ENCODE measurements at regions not wholly inside any gene's neighbourhood (a gene's known extent, or its start where the extent isn't known, plus 50 kb on each side); places are given as distances from the start of the nearest gene placed in this dataset.
"Not testable (repeated sequence)": the region's sequence is repeated elsewhere in the genome, so short reads cannot be mapped to it uniquely, and the experiment has no call there.

DNA sequence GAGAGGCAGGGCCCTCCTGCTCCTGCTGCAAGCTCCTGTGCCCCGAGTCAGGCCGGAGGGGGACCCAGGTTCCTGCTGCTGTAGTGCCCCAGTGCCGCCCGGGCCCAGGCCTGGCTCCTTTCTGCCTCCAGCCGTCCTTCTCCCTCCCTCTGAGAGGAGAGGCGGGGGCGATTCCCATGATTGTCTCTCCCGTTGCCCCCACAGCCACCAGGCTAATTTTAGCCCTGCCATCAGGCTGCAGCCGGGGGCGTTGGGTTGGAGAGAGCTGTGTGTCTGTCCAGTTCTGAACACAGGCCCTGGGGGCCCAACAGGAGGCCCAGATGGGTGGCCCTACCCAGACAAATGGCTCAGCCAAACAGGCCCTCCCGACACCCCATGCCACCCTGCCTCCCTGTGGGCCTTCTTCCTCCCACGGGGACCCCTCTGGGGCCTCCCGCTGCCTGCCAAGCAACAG is 214.8 kb downstream of the TBC1D2B start:
- no peak for DNase-seq (ENCODE audit: low read depth)

DNA sequence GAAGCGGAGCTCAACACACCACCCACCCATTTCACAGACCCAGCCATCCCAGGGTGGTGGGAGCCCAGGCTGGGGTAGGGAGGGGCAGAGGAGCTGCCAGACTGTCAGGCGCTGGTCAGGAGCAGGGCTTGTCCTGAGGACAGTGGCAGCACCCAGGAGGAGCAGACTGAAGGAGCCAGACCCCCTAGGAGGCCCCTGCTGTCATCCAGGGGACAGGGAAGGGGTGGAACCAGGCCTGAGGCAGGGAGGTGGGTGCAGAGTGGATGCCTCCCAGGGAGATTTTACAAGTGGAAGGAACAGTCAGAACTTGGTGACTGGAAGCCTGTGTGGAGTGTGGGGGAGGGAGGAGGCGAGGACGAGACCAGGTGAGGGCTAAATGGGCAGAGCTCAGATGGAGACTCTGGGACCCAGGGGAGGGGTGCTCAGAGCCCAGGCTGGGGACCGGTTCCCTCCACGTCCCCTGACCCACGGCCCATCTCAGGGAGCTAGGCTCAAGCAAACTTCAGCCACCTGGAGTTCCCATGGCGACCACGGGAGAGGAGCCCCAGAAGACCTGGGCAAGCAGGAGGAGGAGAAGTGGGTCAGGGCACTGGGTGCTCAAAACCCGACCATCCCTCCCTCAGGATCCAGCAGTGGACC is 215.4 kb downstream of the TBC1D2B start:
- not testable (repeated sequence) for DNase-seq (ENCODE audit: low read depth)

DNA sequence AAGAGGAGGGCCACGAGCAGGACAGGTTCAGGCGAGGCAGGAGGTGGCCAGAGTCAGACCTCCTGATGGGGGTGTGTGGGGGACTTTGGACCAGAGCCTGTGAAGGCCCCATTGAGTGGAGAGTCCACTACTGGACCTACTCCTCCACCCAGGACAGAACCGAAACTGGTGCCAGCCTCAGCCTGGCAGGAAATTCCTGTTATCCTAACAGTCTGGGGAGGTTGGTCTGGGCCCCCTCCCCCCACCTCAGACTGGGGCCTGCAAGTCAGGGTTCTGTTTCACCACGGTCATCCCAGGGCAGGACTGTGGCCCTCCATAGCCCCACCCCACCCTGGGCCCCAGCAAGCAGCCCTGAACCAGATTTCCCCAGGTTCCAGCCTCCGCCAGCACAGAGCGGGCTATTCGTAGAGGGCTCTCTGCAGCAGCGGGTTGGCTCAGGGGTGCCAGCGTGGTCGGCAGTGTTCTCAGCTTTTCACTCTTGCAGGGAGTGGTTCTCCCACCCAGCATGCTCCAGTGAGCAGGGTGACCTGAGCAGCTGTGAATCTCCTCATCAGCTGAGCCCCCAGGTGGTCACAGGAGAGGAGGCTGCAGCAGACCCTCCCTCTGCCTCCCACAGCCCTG is 217.3 kb downstream of the TBC1D2B start:
- no peak for DNase-seq (ENCODE audit: low read depth)

DNA sequence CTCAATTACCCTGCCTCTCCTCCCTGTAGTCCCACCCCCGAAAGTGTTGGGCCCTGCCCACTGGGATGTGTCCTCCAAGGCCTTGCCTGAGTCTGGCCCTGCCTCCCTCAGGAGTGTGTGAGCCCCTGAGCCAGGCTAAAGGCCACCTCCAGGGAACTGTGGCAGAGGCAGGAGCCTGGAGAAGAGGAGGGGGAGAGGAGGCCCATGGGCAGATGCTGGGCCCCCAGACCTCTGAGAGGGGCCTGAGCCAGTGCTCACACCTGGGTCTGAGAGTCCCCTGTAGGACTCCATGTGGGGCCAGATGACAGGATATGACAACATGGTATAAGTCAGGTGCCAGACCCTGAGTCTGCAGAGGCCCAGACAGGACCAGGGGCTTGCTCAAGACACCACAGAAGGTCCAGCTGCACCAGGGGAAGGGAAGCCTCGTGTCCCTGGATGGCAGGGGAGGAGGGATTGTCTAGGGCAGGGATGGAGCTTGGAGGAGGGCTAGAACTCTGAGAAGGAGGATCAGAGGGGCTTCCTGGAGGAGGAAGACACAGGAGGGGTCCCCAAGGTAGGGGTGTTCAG is 217.9 kb downstream of the TBC1D2B start:
- no peak for DNase-seq (ENCODE audit: low read depth)

DNA sequence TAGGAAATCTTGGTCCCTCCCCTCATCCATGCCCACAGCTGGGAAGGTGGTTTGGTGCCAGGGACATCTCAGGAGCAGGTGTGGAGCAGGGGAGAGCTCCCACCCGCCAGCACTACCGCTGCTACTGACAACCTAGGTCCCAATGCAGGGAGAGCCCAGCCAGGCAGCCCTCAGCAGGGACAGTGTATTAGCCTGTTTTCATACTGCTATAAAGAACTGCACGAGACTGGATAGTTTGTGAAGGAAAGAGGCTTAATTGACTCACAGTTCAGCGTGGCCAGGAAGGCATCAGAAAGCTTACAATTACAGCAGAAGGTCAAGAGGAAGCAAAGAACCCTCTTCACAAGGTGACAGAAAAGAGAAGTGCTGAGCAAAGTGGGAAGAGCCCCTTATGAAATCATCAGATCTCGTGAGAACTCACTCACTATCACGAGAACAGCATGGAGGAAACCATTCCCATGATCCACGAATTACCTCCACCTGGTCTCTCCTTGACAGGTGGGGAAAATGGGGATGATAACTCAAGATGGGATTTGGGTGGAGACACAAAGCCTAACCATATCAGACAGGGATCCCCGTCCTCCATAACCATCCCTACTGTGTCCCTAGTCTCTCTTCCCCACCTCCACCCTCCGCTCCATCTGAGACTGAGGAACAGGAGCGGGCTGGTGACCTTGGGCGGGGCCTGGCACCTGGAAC is 218.6 kb downstream of the TBC1D2B start:
- DNase-seq (ENCODE audit: low read depth), result no peak

GRCh38 chr15:77857419-77857818 is 220.1 kb downstream of the TBC1D2B start:
- no peak for DNase-seq (ENCODE audit: low read depth)

DNA sequence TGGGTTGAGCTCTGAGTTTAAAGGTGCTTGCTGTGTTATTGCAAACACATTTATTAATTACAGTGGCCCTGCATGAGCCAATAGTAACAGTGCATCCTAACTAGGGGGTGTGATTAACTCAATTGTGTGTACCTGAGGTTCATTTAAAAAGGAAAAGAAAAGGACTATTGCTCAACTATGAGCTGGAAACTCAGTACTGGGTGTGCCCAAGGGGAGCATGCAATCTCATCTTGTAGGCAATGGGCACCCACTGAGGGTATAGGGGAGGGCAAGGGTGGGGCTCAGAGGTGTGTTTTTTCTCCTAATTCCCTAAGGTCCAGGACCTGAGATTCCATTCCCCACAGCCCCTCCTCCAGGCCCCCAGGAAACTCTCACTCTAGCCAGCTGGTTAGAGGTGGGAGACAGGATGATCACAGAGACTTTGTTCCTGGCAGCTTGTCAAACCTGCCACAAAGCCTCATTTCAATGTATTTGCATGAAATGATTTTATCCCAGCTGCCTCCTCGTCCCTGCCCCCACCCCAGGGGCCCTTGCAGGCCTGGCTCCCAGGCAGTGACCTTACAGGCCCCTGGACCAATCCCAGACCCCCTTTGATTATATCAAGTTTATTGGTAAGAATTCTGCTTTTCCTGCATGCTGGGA is 220.7 kb downstream of the TBC1D2B start:
- DNase-seq (ENCODE audit: low read depth), result no peak

DNA sequence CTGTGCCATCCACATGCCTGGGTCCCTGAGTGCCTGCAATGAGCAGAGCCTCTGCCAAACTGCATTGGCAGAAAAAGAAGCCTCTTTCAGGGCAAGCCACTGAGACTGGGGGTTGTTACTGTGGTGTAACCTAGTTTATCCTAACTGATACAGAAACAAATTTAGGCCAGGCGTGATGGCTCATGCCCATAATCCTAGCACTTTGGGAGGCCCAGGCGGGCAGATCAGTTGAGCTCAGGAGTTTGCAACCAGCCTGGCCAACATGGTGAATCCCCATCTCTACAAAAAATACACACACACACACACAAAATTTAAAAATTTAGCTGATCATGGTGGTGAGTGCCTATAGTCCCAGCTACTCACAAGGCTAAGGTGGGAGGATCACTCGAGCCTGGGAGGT is 221.6 kb downstream of the TBC1D2B start:
- no peak for DNase-seq (ENCODE audit: low read depth)

- no peak for DNase-seq (ENCODE audit: low read depth)
Observed at GRCh38 chr15:77854980-77855379, 222.3 kb upstream of the LINGO1 start.

DNA sequence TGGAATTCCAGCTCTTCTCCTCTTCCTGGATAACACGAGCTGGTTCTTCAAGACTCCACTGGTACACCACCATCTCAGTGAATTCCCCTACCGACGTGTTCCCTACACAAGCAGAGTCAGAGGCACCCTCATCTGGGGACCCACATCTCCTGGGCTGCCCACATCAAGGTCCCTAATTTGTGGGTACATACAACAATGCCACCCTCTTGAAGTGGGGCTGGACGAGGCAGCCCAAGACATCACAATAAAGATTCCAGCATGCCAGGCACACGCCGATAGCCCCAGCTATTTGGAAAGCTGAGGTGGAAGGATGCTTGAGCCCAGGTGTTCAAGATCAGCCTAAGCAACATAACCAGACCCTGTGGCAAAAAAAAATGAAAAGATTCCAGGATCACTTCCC is 221.2 kb upstream of the LINGO1 start:
- DNase-seq (ENCODE audit: low read depth), result no peak

GRCh38 chr15:77853008-77853328 is 220.3 kb upstream of the LINGO1 start:
- no peak for DNase-seq (ENCODE audit: low read depth)

DNA sequence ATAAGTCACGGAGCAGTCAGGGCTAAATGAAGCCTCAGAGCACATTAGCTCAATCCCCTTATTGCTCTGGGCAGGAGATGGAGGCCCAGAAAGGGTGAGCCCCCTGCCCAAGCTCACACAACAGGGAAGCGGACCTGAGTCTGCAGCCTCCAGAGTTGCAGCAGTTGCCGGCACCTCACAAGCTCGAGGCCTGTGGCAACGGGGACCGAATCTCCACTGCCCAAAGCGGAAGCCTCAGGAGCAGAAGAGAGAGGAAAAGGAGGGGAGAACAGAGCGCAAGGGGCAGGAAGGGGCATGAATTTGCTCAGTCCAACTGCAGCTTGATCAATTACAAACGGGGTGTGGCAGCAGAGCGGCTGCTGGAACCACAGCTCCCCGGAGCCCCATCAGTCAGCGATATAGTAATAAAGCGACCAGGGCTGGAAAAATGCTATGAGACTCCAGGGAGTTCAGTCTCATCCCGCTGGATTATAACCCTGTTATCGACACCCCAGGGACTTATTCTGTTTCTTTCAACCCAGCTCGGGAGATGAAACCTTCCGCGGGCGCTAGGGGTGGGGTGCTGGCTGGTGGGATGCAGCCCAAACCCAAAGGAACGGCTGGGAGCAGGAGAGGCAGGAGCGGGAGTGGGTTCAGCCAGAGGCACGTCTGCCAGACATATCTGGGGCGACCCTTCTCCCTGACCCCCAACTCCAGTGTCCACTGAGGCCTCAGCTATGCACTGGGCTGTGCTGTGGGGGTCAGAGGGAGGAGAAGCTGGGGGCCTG is 219.7 kb upstream of the LINGO1 start:
- DNase-seq (ENCODE audit: low read depth), result no peak

GRCh38 chr15:77851691-77852090 is 219.0 kb upstream of the LINGO1 start:
- no peak for DNase-seq (ENCODE audit: low read depth)

GRCh38 chr15:77851086-77851485 is 218.4 kb upstream of the LINGO1 start:
- DNase-seq (ENCODE audit: low read depth), result no peak

GRCh38 chr15:77846986-77847385 is 214.3 kb upstream of the LINGO1 start:
- DNase-seq (ENCODE audit: low read depth), result no peak

GRCh38 chr15:77846360-77846759 is 213.6 kb upstream of the LINGO1 start:
- no peak for DNase-seq (ENCODE audit: low read depth)

- DNase-seq (ENCODE audit: low read depth), result no peak
Observed at GRCh38 chr15:77844798-77845446, 212.2 kb upstream of the LINGO1 start.

- no peak for DNase-seq (ENCODE audit: low read depth)
Observed at GRCh38 chr15:77843546-77843945, 210.8 kb upstream of the LINGO1 start.

DNA sequence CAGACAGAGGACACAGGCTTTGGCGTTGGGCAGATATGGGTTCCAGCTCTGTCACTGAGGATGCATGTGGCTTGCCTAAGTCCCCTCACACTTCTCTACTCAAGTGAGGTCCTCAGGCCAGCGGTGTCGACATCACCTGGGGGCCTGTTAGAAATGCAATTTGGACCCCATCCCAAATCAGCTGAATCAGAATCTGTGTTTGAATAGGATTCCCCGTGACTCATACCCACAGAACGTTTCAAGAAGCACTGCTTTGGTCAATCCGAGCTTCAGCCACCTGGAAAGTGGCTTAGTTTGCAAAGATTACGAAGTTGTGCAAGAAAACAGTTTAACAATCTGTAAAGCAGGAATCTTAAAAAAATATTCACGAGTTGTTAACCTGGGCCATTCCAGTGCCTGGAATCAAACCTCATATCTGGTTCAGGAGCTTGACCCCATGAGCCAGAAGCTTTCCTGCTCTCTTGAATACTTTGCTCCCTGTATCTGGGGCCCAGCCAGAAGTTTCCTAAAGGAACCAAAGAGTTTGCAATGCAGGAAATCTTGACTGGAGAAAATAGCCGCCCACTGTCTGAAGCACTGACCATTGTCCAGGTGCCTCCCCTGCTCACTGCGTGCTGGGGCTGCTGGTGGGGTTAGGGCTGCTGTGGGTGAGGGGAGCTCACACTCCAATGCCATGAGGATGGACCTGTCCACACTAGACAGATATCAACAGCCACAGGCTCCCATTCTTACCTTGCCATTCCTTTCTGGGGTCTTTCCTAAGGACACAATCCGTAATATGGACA is 208.5 kb upstream of the LINGO1 start:
- DNase-seq (ENCODE audit: low read depth), result no peak

All from T follicular helper cell (primary cell).